ENCODE measurements at regions not wholly inside any gene's neighbourhood (a gene's known extent, or its start where the extent isn't known, plus 50 kb on each side); places are given as distances from the start of the nearest gene placed in this dataset.

DNA sequence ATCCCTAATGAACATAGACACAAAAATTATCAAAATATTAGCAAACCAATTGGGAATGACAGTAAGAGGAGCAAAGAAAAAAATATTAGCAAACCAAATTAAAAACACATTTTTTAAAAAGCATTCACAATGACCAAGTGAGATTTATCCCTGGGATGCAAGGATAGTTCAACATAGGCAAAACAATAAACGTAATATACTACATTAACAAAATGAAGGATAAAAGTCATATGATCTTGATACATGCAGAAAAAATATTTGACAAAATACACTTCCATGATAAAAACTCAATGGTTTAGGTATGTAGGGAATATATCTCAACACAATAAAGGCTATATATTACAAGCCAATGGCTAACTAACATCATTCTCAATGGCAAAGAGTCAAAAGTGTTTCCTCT lies 83.3 kb downstream of the CRPPA start:
- TF ChIP-seq EP300 (IDR thresholded peaks at IDR 0.05) (no peak), POLR2A (IDR thresholded peaks at IDR 0.05) (no peak)
- TF ChIP-seq, protein P1, sequence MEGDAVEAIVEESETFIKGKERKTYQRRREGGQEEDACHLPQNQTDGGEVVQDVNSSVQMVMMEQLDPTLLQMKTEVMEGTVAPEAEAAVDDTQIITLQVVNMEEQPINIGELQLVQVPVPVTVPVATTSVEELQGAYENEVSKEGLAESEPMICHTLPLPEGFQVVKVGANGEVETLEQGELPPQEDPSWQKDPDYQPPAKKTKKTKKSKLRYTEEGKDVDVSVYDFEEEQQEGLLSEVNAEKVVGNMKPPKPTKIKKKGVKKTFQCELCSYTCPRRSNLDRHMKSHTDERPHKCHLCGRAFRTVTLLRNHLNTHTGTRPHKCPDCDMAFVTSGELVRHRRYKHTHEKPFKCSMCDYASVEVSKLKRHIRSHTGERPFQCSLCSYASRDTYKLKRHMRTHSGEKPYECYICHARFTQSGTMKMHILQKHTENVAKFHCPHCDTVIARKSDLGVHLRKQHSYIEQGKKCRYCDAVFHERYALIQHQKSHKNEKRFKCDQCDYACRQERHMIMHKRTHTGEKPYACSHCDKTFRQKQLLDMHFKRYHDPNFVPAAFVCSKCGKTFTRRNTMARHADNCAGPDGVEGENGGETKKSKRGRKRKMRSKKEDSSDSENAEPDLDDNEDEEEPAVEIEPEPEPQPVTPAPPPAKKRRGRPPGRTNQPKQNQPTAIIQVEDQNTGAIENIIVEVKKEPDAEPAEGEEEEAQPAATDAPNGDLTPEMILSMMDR (IDR thresholded peaks at IDR 0.05), result no peak
